ENCODE measurements at regions not wholly inside any gene's neighbourhood (a gene's known extent, or its start where the extent isn't known, plus 50 kb on each side); places are given as distances from the start of the nearest gene placed in this dataset.

- Histone ChIP-seq H3K27ac (ENCODE audit: low read depth in 1 of 2, low read length in 2 of 2) (no peak overlapping the region), H3K4me1 (ENCODE audit: insufficient read depth, low read length) (no peaks in the 10 kb centered on the region), H3K36me3 (ENCODE audit: insufficient read depth, low read length) (no peaks in the 10 kb centered on the region), H3K4me3 (ENCODE audit: low read length) (no peak overlapping the region), H3K27me3 (ENCODE audit: control insufficient read depth in 1 of 2, insufficient read depth in 2 of 2, low read length in 2 of 2) (no peaks in the 10 kb centered on the region), H3K9me3 (ENCODE audit: control insufficient read depth in 1 of 2, insufficient read depth in 1 of 2, low read length in 2 of 2) (no peaks in the 10 kb centered on the region)
- Mint-ChIP-seq H3K27ac (no peak overlapping the region), H3K9me3 (no peaks in the 10 kb centered on the region), H3K36me3 (ENCODE audit: low read depth) (no peaks in the 10 kb centered on the region), H3K4me1 (ENCODE audit: low read depth) (peaks cover 27% of the 10 kb centered on the region), H3K4me3 (no peak overlapping the region), H3K27me3 (no peaks in the 10 kb centered on the region)
- ChIA-PET POLR2A (no interaction called here), CTCF (no interaction called here)
- ATAC-seq (ENCODE audit: poor library complexity) (no peak), DNase-seq (no peak)
- intact Hi-C loops (cut with DNase I, micrococcal nuclease) = no loop called here
- TF ChIP-seq CTCF (IDR thresholded peaks at IDR 0.05) = no peak
Measured at GRCh38 chr6:151722342-151722741, 85.1 kb upstream of the ESR1 start.

GRCh38 chr6:151723152-151723551, 84.3 kb upstream of the ESR1 start:
- Mint-ChIP-seq H3K9me3 (no peaks in the 10 kb centered on the region), H3K4me1 (ENCODE audit: low read depth) (peaks cover 27% of the 10 kb centered on the region), H3K4me3 (no peak overlapping the region), H3K36me3 (ENCODE audit: low read depth) (no peaks in the 10 kb centered on the region), H3K27ac (peak overlapping the region; percentile 47), H3K27me3 (no peaks in the 10 kb centered on the region)
- no peak for TF ChIP-seq CTCF (IDR thresholded peaks at IDR 0.05)
- intact Hi-C loops (cut with DNase I, micrococcal nuclease) = no loop called here
- H3K9me3 ChIP-seq (ENCODE audit: control insufficient read depth in 1 of 2, insufficient read depth in 1 of 2, low read length in 2 of 2) = no peaks in the 10 kb centered on the region
- no peak overlapping the region for H3K4me3 ChIP-seq (ENCODE audit: low read length)
- ATAC-seq (ENCODE audit: poor library complexity) (peak; percentile 81), DNase-seq (peak in 3 of 14 experiments; percentile 29 to 58 (median 51))
- H3K27ac ChIP-seq (ENCODE audit: low read depth in 1 of 2, low read length in 2 of 2) = no peak overlapping the region
- no peaks in the 10 kb centered on the region for H3K27me3 ChIP-seq (ENCODE audit: control insufficient read depth in 1 of 2, insufficient read depth in 2 of 2, low read length in 2 of 2)
- H3K4me1 ChIP-seq (ENCODE audit: insufficient read depth, low read length) = no peaks in the 10 kb centered on the region
- POLR2A ChIA-PET = no interaction called here
- CTCF ChIA-PET = no interaction called here
- H3K36me3 ChIP-seq (ENCODE audit: insufficient read depth, low read length) = no peaks in the 10 kb centered on the region

GRCh38 chr6:151729829-151730495, 77.5 kb upstream of the ESR1 start:
- Mint-ChIP-seq H3K4me3 (no peak overlapping the region), H3K4me1 (ENCODE audit: low read depth) (peaks cover 8% of the 10 kb centered on the region), H3K27me3 (no peaks in the 10 kb centered on the region), H3K27ac (no peak overlapping the region), H3K36me3 (ENCODE audit: low read depth) (no peaks in the 10 kb centered on the region), H3K9me3 (no peaks in the 10 kb centered on the region)
- no peak overlapping the region for H3K27ac ChIP-seq (ENCODE audit: low read depth in 1 of 2, low read length in 2 of 2)
- H3K4me1 ChIP-seq (ENCODE audit: insufficient read depth, low read length) = no peaks in the 10 kb centered on the region
- DNase-seq (no peak), ATAC-seq (ENCODE audit: poor library complexity) (no peak)
- CTCF ChIA-PET = no interaction called here
- POLR2A ChIA-PET = no interaction called here
- H3K27me3 ChIP-seq (ENCODE audit: control insufficient read depth in 1 of 2, insufficient read depth in 2 of 2, low read length in 2 of 2) = no peaks in the 10 kb centered on the region
- intact Hi-C loops (cut with DNase I, micrococcal nuclease) = no loop called here
- no peak for TF ChIP-seq CTCF (IDR thresholded peaks at IDR 0.05)
- H3K4me3 ChIP-seq (ENCODE audit: low read length) = no peak overlapping the region
- H3K36me3 ChIP-seq (ENCODE audit: insufficient read depth, low read length) = no peaks in the 10 kb centered on the region
- H3K9me3 ChIP-seq (ENCODE audit: control insufficient read depth in 1 of 2, insufficient read depth in 1 of 2, low read length in 2 of 2) = no peaks in the 10 kb centered on the region

All from CD4-positive, alpha-beta T cell (primary cell).